GM19324 (cell line): ENCODE measurements at regions not wholly inside any gene's neighbourhood (a gene's known extent, or its start where the extent isn't known, plus 50 kb on each side); places are given as distances from the start of the nearest gene placed in this dataset.
"Not testable (repeated sequence)": the region's sequence is repeated elsewhere in the genome, so short reads cannot be mapped to it uniquely, and the experiment has no call there.

Experiments used
- ATAC-seq: cut with Tn5 transposase; IDR thresholded peaks from one replicate; pipeline ENCODE4 v1.9.1; 2021; ENCODE audit warnings: mild to moderate bottlenecking, moderate library complexity; ENCODE audit not compliant: unreplicated experiment, low FRiP score

GRCh38 chr16:29355339-29356059 is 51.0 kb downstream of the NPIPB11 start:
- ATAC-seq, result not testable (repeated sequence)

- not testable (repeated sequence) for ATAC-seq
Observed at GRCh38 chr16:29354449-29354848, 52.1 kb downstream of the NPIPB11 start.

- ATAC-seq, result not testable (repeated sequence)
Observed at GRCh38 chr16:29352617-29352999, 53.9 kb downstream of the NPIPB11 start.

DNA sequence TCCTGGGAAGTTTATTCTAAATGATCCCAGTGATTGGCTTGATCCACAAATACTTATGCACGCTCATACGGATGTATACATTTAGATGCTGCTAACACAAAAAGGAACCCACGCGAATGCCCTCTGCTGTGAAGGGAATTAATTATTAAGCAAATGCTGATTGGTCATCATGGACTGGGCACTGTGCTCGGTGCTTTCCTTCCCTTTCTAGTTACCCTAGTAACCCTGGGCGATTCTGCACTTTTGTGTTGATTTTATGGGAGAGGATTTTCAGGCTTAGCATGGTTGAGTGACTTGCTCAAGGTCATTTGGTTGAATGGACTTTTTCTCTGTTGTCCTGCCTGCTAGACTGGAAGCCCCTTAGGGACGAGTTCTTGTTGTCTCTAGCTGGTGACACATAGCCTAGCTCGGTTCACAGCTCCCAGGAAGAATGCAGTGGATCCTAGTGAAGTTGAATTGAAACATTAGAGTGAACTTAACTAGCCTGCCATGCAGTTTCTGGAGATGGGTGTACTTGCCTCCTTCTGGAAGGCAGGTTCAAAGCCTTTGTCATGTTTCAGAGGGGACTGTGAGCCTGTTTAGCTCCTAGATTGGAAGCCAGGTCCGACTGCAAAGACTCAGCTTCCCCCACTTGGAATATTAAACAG is 54.4 kb downstream of the NPIPB11 start:
- not testable (repeated sequence) for ATAC-seq

DNA sequence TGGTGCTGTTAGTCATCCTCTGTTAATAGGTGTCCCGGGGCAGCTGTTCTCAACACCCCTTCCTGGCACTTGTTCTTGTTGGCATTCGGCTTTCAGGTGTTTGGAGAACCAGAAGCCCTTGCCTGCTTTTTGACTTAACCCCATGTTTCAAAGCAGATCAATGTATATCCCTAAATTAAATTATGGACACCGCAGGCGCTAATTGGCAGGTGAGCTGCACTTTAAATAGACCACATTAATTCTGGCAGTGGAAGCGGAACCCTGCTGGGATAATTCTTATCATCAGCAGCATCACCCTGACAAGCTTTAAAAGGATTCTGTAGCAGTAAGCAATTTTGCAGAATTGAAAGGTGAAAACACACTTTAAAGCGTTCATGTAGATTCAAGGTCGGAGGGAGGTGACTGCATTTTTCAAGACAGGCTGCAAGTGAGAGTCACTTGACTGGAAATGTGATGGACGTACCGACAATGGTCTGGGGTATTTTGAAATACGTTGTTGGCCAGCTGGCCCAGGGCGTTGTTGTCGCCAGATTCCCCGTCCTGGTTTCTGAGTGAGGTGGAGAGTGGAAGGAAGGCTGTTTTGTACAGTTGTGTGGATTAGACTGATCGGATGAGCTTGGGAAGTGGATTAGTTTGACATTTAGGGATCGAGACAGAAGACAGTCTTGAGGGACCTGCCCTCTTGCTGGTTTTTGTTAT is 55.1 kb downstream of the NPIPB11 start:
- not testable (repeated sequence) for ATAC-seq

DNA sequence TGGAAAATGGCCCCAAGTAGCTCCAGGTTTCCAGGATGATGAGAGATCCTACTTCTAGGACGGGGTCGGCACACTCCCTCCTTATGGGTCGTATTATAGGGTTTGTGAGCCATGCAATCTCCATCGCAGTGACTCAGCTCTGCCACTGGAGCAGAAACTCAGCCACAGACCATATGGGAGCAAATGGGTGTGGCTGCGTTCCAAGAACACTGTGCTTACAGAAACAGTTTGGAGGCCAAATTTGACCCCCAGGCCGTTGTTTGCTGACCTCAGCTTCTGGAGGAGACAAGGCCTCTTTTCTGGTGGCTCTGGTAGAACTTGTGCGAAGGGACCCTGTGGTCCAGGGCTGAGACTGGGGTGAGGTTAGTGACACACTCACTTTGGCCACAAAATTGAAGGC is 56.5 kb downstream of the NPIPB11 start:
- ATAC-seq, result not testable (repeated sequence)

- ATAC-seq, result not testable (repeated sequence)
Observed at GRCh38 chr16:29348748-29349147, 57.8 kb downstream of the NPIPB11 start.

DNA sequence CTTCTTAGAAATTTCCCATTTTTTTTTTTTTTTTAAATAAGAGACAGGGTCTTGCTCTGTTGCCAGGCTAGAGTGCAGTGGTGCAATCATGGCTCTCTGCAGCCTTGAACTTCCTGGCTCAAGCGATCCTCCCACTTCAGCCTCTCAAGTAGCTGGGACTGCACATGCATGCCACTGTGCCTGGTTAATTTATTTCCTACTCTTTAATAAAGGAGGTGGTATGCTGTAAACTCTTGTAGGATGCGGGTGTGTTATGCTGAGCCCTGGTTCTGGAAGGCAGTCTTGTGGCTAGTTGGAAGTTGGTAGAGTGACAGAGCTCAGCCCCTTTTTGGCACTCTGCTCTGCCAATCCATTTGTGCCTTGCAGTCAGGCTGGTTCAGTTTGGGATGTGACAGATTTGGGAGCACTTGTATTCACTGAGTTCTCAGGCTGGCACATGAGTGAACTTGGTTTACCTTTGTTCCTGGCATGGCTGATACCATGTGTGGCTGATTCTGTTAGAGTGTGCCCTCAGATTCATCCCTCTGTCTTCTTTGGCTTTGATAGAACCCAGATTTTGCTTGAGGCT is 58.3 kb downstream of the NPIPB11 start:
- not testable (repeated sequence) for ATAC-seq

GRCh38 chr16:29346796-29347580 is 59.5 kb downstream of the NPIPB11 start:
- not testable (repeated sequence) for ATAC-seq

DNA sequence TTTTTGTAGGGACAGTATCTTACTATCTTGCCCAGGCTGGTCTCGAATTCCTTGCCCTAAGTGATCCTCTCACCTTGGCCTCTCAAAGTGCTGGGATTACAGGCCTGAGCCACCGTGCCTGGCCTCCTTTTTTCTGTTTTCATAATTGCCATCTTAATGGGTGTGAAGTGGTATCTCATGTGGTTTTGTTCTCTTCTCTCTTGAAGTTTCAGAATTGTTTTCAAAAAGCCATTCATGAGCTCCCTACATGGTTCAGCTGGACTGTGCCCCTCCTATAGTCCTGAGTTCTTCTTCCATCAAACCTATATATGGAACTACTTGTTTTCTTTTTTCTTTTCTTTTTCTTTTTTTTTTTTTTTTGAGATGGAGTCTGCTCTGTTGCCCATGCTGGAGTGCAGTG is 60.3 kb downstream of the NPIPB11 start:
- not testable (repeated sequence) for ATAC-seq

DNA sequence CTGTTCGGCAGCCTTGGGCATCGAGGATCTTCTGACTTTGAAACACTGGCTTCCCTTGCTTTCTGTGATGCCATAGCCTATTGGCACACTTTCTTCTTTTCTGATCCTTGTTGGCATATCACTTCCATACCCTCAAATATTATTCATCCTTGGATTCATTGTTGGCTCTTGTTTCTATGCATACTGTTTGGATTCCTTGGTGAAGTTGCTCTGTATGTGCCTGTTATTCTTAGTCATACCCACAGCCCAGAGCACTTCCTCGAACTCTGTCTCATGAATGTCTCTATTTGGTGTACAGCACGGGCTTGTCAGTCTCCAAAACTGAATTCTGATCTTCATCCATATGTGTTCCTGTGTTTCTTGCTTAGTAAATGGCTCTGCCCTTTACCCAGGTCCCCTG is 63.6 kb downstream of the NPIPB11 start:
- ATAC-seq, result not testable (repeated sequence)

DNA sequence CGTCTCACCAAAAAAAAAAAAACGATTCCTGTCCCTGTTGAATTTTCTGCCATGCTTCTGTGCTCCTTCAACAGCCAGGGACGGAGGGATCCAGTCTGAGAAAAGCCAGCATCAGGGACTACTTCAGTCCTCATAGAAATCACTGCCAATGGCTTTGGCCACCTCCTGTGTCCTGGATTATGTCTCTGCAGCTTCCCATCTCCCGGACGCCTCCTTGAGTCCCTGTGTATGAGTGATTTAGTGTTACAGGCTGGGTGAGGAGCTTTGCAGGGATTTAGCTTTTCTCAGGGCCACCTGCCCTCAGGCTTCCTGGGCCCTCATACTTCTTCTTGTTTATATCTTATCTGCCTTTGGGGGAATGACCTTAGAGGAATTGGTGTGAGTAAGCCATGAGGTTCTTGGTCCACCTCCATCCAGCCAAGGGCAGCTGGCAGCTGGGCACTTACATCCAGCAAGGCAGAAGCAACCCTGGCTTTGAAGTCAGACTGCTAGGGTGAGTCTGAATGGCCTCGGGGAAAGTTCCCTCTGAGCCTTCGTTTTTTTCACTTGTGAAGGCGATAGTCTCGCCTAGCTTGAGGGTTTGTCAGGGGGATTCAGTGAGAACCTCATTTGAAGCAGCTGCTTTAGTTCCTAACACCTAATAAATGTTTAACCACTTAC is 65.6 kb downstream of the NPIPB11 start:
- ATAC-seq, result not testable (repeated sequence)

- ATAC-seq, result not testable (repeated sequence)
Observed at GRCh38 chr16:29340235-29340634, 66.3 kb downstream of the NPIPB11 start.

- peak; percentile 76 for ATAC-seq
Observed at GRCh38 chr16:29338821-29339700, 67.5 kb downstream of the NPIPB11 start.

DNA sequence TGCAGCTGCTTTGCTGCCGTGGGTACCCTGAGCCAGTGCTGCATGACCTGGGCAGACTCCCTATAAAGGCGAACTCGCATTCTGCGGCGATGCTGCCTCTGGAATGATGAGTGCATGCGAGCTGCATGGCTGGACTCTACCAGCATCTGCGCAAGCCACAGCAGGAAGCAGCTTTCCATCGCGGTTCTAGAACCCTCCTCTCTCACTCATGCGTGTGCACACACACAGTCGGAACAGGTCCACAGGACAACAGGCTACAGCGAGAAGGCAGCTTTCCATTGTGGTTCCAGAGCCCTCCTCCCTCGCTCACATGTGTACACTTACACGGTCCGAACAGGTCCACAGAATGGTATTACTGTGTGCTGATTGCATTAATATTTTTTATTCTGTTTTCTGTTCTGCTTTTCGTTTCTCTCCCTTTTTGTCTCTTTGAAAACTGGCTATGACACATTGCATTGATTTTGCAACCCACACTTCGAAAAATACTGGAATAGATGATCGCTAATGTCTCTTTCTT is 69.1 kb downstream of the NPIPB11 start:
- not testable (repeated sequence) for ATAC-seq

DNA sequence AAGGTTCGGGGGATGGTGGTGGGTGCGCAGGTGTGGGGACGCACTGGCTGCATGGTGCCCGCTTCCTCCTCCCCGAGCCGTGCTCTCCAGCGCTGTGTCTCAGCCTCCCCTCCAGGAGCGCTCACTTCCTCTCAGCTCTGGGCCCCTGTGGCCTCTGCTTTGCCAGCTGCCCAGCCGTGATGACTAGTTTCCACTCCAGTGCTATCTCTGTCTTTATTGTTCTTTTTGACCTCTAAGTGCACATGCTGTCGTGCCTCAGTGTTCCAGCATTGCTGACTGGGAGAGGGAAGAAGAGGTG is 71.0 kb downstream of the NPIPB11 start:
- ATAC-seq, result not testable (repeated sequence)

DNA sequence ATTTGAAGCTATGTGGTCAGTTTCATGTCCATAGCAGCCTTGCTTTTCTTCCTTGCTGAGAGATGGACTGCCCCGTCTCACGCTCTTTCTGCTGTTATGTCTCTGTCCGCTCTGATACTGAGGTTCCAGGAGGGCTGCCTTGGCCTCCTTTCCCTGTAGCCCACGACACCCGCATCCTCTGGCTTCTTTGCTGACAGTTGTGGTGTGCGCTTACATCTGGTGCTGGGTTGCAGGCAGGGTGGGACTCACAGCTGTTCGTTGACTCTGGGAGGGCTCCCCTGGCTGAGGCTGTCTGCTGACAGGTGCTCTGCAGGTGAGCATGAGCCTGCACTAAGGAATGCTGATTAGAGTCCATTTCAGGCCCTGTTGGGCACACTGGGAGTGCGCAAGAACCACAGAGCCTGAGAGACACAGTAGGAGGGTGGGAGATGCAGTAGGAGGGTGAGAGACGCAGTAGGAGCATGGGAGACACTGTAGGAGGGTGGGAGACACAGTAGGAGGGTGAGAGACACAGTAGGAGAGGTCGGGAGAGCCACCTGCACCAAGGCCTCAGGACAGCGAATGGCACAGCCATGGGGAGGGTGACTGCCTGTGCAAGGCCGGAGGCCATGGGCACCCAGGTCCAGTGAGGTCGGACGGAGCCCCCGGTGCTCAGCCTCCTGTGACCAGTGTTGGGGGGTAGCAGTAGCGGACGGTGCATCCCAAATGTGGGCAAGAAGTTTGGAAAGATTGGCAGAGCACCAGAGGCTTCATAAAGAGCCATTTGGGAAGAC is 71.5 kb downstream of the NPIPB11 start:
- ATAC-seq, result not testable (repeated sequence)

DNA sequence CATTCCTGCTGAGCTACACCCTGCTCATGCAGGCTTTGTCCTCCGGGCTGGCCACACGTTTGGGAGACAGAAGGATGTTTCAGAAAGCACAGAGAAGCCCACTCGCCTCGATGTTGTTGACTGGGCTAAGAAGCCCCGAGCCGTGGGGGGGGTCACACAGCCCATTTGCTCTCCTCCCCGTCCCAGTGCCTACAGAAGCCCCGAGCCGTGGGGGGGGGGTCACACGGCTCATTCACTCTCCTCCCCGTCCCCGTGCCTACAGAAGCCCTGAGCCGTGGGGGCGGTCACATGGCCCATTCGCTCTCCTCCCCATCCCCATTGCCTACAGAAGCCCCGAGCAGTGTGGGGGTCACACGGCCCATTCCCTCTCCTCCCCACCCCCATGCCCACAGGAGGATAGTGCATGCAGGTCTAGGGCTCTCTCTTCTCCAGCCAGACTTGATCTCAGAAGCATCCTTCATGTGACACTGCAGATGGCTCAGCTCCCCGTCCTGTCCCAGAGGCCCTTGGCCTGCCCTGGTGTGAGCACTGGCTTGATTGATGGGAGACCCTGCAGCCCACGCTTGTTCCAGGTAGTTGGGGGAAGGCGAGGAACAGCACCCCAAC is 72.9 kb downstream of the NPIPB11 start:
- ATAC-seq, result not testable (repeated sequence)
